Pancreas (tissue), 10 donors: ENCODE measurements at regions not wholly inside any gene's neighbourhood (a gene's known extent, or its start where the extent isn't known, plus 50 kb on each side); places are given as distances from the start of the nearest gene placed in this dataset.

Source experiments
- ATAC-seq, 4 donors: fragments of 200-7000 bp; cut with Tn5 transposase; one replicate each; pipeline versions ENCODE4 v1.8.0 to v1.9.1; 2020; ENCODE audit warnings: mild to moderate bottlenecking in 4 of 4, moderate library complexity in 4 of 4
- DNase-seq, 6 donors: peaks; one replicate each; pipeline ENCODE4 v3.0.0-alpha.2; 2020
- FAIRE-seq: peaks from 2 replicates; lab custom pipeline; 2012; peaks lifted over from hg19 to GRCh38; lab: Jason Lieb, UNC
- H3K27ac ChIP-seq, 4 donors: fragments of 200-600 bp; sonication (generic); 1 replicate in 3 of 4; 2 replicates in 1 of 4; pipeline versions ENCODE4 v1.5.0 to v1.8.0; 2020
- H3K27me3 ChIP-seq, 4 donors: fragments of 200-600 bp; one replicate each; pipeline ENCODE4 v1.8.0; 2021
- H3K36me3 ChIP-seq, 3 donors: fragments of 200-600 bp; sonication (generic) in 1 of 3; one replicate each; pipeline versions ENCODE4 v1.5.0 to v1.8.0; 2020 to 2021
- H3K4me1 ChIP-seq, 3 donors: fragments of 200-600 bp; one replicate each; pipeline ENCODE4 v1.8.0; 2021
- H3K4me3 ChIP-seq, 4 donors: fragments of 200-600 bp; sonication (generic) in 2 of 4; one replicate each; pipeline versions ENCODE4 v1.5.0 to v1.8.0; 2020 to 2021
- H3K9me3 ChIP-seq, 4 donors: fragments of 200-600 bp; one replicate each; pipeline ENCODE4 v1.8.0; 2021
- CTCF ChIP-seq, 4 donors: fragments of 200-600 bp; sonication (generic) in 3 of 4; IDR thresholded peaks; one replicate each; pipeline versions ENCODE4 v1.5.0 to v1.8.0; 2021; ENCODE audit warnings: antibody characterized with exemption in 4 of 4
- WGBS, 2 donors: extraction: QIAGEN DNeasy Blood & Tissue Kit; methylation state at CpG; one replicate each; pipeline ENCODE4 v1.1.7; 2013; 5-methylcytosine and 5-hydroxymethylcytosine counted together
- intact Hi-C, 3 donors: fragments of 100-400 bp; cut with DNase I; formaldehyde crosslinking; loops; one replicate each; pipeline versions ENCODE4 v1.11.1 to v1.14.2; 2022
- donor health status: healthy with polysubstance abuse.
- donor health status: DM: no; HTN: no; CAD: no; lungs with moderate emphysema.
- donor health status: DM: no; HTN: no; CAD: no.
- donor health status: control.
- donor health status: control.
- donor health status: Bipolar disorder and iron deficiency.
- donor health status: DM: yes; HTN: yes; CAD: no.
- donor health status: DM: no; HTN: no; CAD: no.
- donor health status: DM: no; HTN: no; CAD: no.
- donor health status: DM: yes; HTN: yes; CAD: no.

GRCh38 chr22:26894362-26894761, 237.0 kb downstream of the MIAT start:
- Histone ChIP-seq H3K27me3 (peaks cover 0 to 3% (median 0%) of the 10 kb centered on the region in 4 donors), H3K27ac (peak overlapping the region in 3 of 4 donors; percentile 74 to 94 (median 82)), H3K4me1 (peaks cover 0 to 34% (median 20%) of the 10 kb centered on the region in 3 donors), H3K36me3 (no peaks in the 10 kb centered on the region), H3K9me3 (no peaks in the 10 kb centered on the region), H3K4me3 (no peak overlapping the region)
- FAIRE-seq, result no peak
- intact Hi-C loops, result no loop called here
- WGBS, 2 donors, result 73 to 80% methylated on average over 5 of the region's 5 CpGs
- TF ChIP-seq CTCF (IDR thresholded peaks at IDR 0.05), result no peak
- no peak for ATAC-seq
- DNase-seq, result no peak

GRCh38 chr22:26894766-26895485, 237.5 kb downstream of the MIAT start:
- intact Hi-C loops, result no loop called here
- no peak overlapping the region for H3K4me3 ChIP-seq
- no peaks in the 10 kb centered on the region for H3K9me3 ChIP-seq
- H3K27me3 ChIP-seq, result peaks cover 0 to 5% (median 0%) of the 10 kb centered on the region in 4 donors
- DNase-seq (peak in 3 of 6 donors; percentile 39 to 54 (median 41)), FAIRE-seq (no peak), ATAC-seq (peak; percentile 91 to 94 (median 92))
- H3K27ac ChIP-seq, result peak overlapping the region in 3 of 4 donors; percentile 74 to 94 (median 82)
- H3K36me3 ChIP-seq, result no peaks in the 10 kb centered on the region
- H3K4me1 ChIP-seq, result peaks cover 0 to 34% (median 20%) of the 10 kb centered on the region in 3 donors
- TF ChIP-seq CTCF (IDR thresholded peaks at IDR 0.05), result no peak
- WGBS, 2 donors, result 20 to 22% methylated on average over 5 of the region's 5 CpGs

GRCh38 chr22:26897384-26897783, 240.0 kb downstream of the MIAT start:
- ATAC-seq (no peak), FAIRE-seq (no peak), DNase-seq (no peak)
- H3K36me3 ChIP-seq, result no peaks in the 10 kb centered on the region
- intact Hi-C loops, result no loop called here
- TF ChIP-seq CTCF (IDR thresholded peaks at IDR 0.05), result no peak
- peaks cover 0 to 14% (median 0%) of the 10 kb centered on the region in 4 donors for H3K27me3 ChIP-seq
- no peaks in the 10 kb centered on the region for H3K9me3 ChIP-seq
- no peak overlapping the region for H3K4me3 ChIP-seq
- WGBS, 2 donors, result 89 to 100% methylated on average over 1 of the region's 1 CpG
- H3K27ac ChIP-seq, result no peak overlapping the region
- H3K4me1 ChIP-seq, result peaks cover 0 to 31% (median 18%) of the 10 kb centered on the region in 3 donors

GRCh38 chr22:26898946-26899605, 241.7 kb downstream of the MIAT start:
- Histone ChIP-seq H3K27ac (no peak overlapping the region), H3K4me3 (no peak overlapping the region), H3K36me3 (no peaks in the 10 kb centered on the region), H3K9me3 (no peaks in the 10 kb centered on the region), H3K4me1 (peaks cover 0 to 17% (median 11%) of the 10 kb centered on the region in 3 donors), H3K27me3 (peaks cover 0 to 14% (median 0%) of the 10 kb centered on the region in 4 donors)
- no peak for DNase-seq
- intact Hi-C loops, result no loop called here
- WGBS, 2 donors, result 54 to 55% methylated on average over 8 of the region's 8 CpGs
- ATAC-seq, result no peak
- no peak for FAIRE-seq
- TF ChIP-seq CTCF (IDR thresholded peaks at IDR 0.05), result no peak
